HEK293 (cell line): ENCODE measurements at regions not wholly inside any gene's neighbourhood (a gene's known extent, or its start where the extent isn't known, plus 50 kb on each side); places are given as distances from the start of the nearest gene placed in this dataset.

ENCODE experiments used
- CTCF ChIA-PET: fragments of 350-600 bp; formaldehyde crosslinking; extraction: SDS; loops from one replicate; lab custom pipeline; 2021; ENCODE audit warnings: antibody characterized with exemption; lab: Yijun Ruan, JAX
- POLR2A ChIA-PET: fragments of 300-600 bp; formaldehyde crosslinking; extraction: SDS; loops from one replicate; lab custom pipeline; 2020; ENCODE audit warnings: antibody characterized with exemption, inconsistent platforms; lab: Yijun Ruan, JAX
- H3K27ac ChIP-seq: fragments of 200-500 bp; sonication (Bioruptor generic); 2 replicates; pipeline ENCODE4 v1.5.1; 2014; ENCODE audit warnings: low read depth, low read length, control low read depth, inconsistent platforms; ENCODE audit errors: extremely low read depth
- H3K36me3 ChIP-seq, 2 experiments: fragments of 200-500 bp in 1 of 2; sonication (Bioruptor generic) in 1 of 2; 1 replicate in 1 of 2; 2 replicates in 1 of 2; pipeline ENCODE4 v1.5.1; 2014 to 2017; ENCODE audit warnings: inconsistent platforms in 2 of 2, low read length in 2 of 2; ENCODE audit not compliant: control insufficient read depth in 2 of 2, insufficient read depth in 1 of 2
- H3K4me1 ChIP-seq: fragments of 200-500 bp; sonication (Bioruptor generic); 2 replicates; pipeline ENCODE4 v1.5.1; 2014; ENCODE audit warnings: mild to moderate bottlenecking, low read length, inconsistent platforms; ENCODE audit not compliant: control insufficient read depth, insufficient read depth
- H3K4me3 ChIP-seq: 2 replicates; pipeline ENCODE4 v1.5.1; 2011; ENCODE audit warnings: low read depth, mild to moderate bottlenecking, control low read depth, low read length, moderate library complexity
- H3K9me3 ChIP-seq: fragments of 200-500 bp; sonication (Bioruptor generic); 2 replicates; pipeline ENCODE4 v1.5.1; 2014; ENCODE audit warnings: low read depth, low read length, inconsistent platforms; ENCODE audit not compliant: control insufficient read depth, insufficient read depth
- ATF2 ChIP-seq: fragments of 450-650 bp; formaldehyde crosslinking; IDR thresholded peaks from 2 replicates; pipeline ENCODE4 v1.5.1; 2016; ENCODE audit warnings: missing biosample characterization, missing genetic modification characterization, low read depth
- HOXC10 ChIP-seq: sonication (generic); formaldehyde crosslinking; IDR thresholded peaks from 2 replicates; pipeline ENCODE4 v1.8.1; 2023; ENCODE audit warnings: mild to moderate bottlenecking, missing genetic modification reagents
- KLF10 ChIP-seq: fragments of 450-650 bp; IDR thresholded peaks from 2 replicates; pipeline ENCODE4 v1.5.1; 2018; ENCODE audit warnings: missing biosample characterization, mild to moderate bottlenecking, missing genetic modification characterization
- KLF16 ChIP-seq: fragments of 450-650 bp; formaldehyde crosslinking; IDR thresholded peaks from 2 replicates; pipeline ENCODE4 v1.5.1; 2017; ENCODE audit warnings: missing biosample characterization, missing genetic modification characterization
- OVOL3 ChIP-seq: fragments of 450-650 bp; formaldehyde crosslinking; IDR thresholded peaks from 2 replicates; pipeline ENCODE4 v1.5.1; 2016; ENCODE audit warnings: missing biosample characterization, missing genetic modification characterization
- PATZ1 ChIP-seq: fragments of 450-650 bp; formaldehyde crosslinking; IDR thresholded peaks from 2 replicates; pipeline ENCODE4 v1.5.1; 2016; ENCODE audit warnings: missing biosample characterization, missing genetic modification characterization
- PRDM4 ChIP-seq: fragments of 450-650 bp; formaldehyde crosslinking; IDR thresholded peaks from 2 replicates; pipeline ENCODE4 v1.5.1; 2017; ENCODE audit warnings: missing biosample characterization, missing genetic modification characterization
- SALL2 ChIP-seq: fragments of 450-650 bp; formaldehyde crosslinking; IDR thresholded peaks from 2 replicates; pipeline ENCODE4 v1.5.0; 2017; ENCODE audit warnings: missing biosample characterization, mild to moderate bottlenecking, missing genetic modification characterization, borderline replicate concordance
- ZBTB44 ChIP-seq: fragments of 450-650 bp; IDR thresholded peaks from 2 replicates; pipeline ENCODE4 v1.5.1; 2018; ENCODE audit warnings: missing biosample characterization, mild to moderate bottlenecking, missing genetic modification characterization
- ZNF112 ChIP-seq: fragments of 450-650 bp; formaldehyde crosslinking; IDR thresholded peaks from 2 replicates; pipeline ENCODE4 v1.5.0; 2017; ENCODE audit warnings: missing biosample characterization, missing genetic modification characterization
- ZNF174 ChIP-seq: fragments of 450-650 bp; formaldehyde crosslinking; IDR thresholded peaks from 2 replicates; pipeline ENCODE4 v1.5.0; 2017; ENCODE audit warnings: missing biosample characterization, mild to moderate bottlenecking, missing genetic modification characterization
- ZNF341 ChIP-seq: fragments of 450-650 bp; formaldehyde crosslinking; IDR thresholded peaks from 2 replicates; pipeline ENCODE4; 2016; ENCODE audit warnings: low read depth, missing biosample characterization, missing genetic modification characterization
- ZNF404 ChIP-seq: fragments of 450-650 bp; formaldehyde crosslinking; IDR thresholded peaks from 2 replicates; pipeline ENCODE4 v1.5.1; 2017; ENCODE audit warnings: missing biosample characterization, missing genetic modification characterization
- ZNF514 ChIP-seq: fragments of 450-650 bp; formaldehyde crosslinking; IDR thresholded peaks from 2 replicates; pipeline ENCODE4 v1.5.1; 2016; ENCODE audit warnings: missing biosample characterization, missing genetic modification characterization
- ZNF518A ChIP-seq: fragments of 450-650 bp; formaldehyde crosslinking; conservative IDR thresholded peaks from 2 replicates; pipeline ENCODE4 v1.5.1; 2016; ENCODE audit warnings: low read depth, missing biosample characterization, missing genetic modification characterization
- ZNF571 ChIP-seq: fragments of 450-650 bp; formaldehyde crosslinking; IDR thresholded peaks from 2 replicates; pipeline ENCODE4 v1.5.0; 2017; ENCODE audit warnings: missing biosample characterization, missing genetic modification characterization
- ZNF645 ChIP-seq: fragments of 450-650 bp; formaldehyde crosslinking; IDR thresholded peaks from 2 replicates; pipeline ENCODE4; 2016; ENCODE audit warnings: missing biosample characterization, missing genetic modification characterization
- ZNF677 ChIP-seq: fragments of 450-650 bp; IDR thresholded peaks from 2 replicates; pipeline ENCODE4 v1.5.0; 2018; ENCODE audit warnings: missing biosample characterization, mild to moderate bottlenecking, missing genetic modification characterization, moderate library complexity
- ZNF704 ChIP-seq: fragments of 450-650 bp; formaldehyde crosslinking; IDR thresholded peaks from 2 replicates; pipeline ENCODE4 v1.5.1; 2016; ENCODE audit warnings: missing biosample characterization, missing genetic modification characterization
- ZNF777 ChIP-seq: fragments of 450-650 bp; formaldehyde crosslinking; IDR thresholded peaks from 2 replicates; pipeline ENCODE4 v1.5.1; 2017; ENCODE audit warnings: missing biosample characterization, missing genetic modification characterization, borderline replicate concordance

- TF ChIP-seq ZNF704 (tag by site-specific recombination), result no peak
- no peak for TF ChIP-seq ZNF514 (tag by site-specific recombination)
- TF ChIP-seq ZNF677 (tag by site-specific recombination), result no peak
- TF ChIP-seq ZNF174 (tag by site-specific recombination), result no peak
Measured at GRCh38 chr4:138887741-138888140, 127.8 kb upstream of the NOCT start (continued).

- H3K4me3 ChIP-seq, result no peak overlapping the region
- ChIA-PET CTCF (interaction anchor here (1.0 kb wide), 1 partner anchor 23 kb away, joined by 5 read pairs; no protein-coding TSS in a partner anchor), POLR2A (no interaction called here)
- H3K36me3 ChIP-seq, result no peaks in the 10 kb centered on the region
- no peaks in the 10 kb centered on the region for H3K9me3 ChIP-seq
- TF ChIP-seq ZBTB44 (tag by site-specific recombination) (no peak), ZNF777 (tag by site-specific recombination) (no peak), ZNF518A (tag by site-specific recombination) (no peak), KLF16 (tag by site-specific recombination) (no peak), SALL2 (tag by site-specific recombination) (no peak), PRDM4 (tag by site-specific recombination) (no peak), ZNF571 (tag by site-specific recombination) (no peak), ATF2 (no peak), OVOL3 (tag by site-specific recombination) (no peak), ZNF645 (tag by site-specific recombination) (no peak), PATZ1 (no peak), ZNF404 (tag by site-specific recombination) (no peak), HOXC10 (no peak), KLF10 (tag by site-specific recombination) (no peak), ZNF112 (tag by site-specific recombination) (no peak), ZNF341 (tag by site-specific recombination) (no peak)
- no peak overlapping the region for H3K27ac ChIP-seq
- no peaks in the 10 kb centered on the region for H3K4me1 ChIP-seq
Measured at GRCh38 chr4:138887341-138887740, 128.2 kb upstream of the NOCT start.
